Keratinocyte (primary cell): ENCODE measurements at regions not wholly inside any gene's neighbourhood (a gene's known extent, or its start where the extent isn't known, plus 50 kb on each side); places are given as distances from the start of the nearest gene placed in this dataset.

Experiments
- EZH2 ChIP-seq: IDR thresholded peaks from one replicate; pipeline ENCODE4 v1.6.1; 2012; ENCODE audit warnings: inconsistent platforms, mild to moderate bottlenecking, low read length, moderate library complexity
- TF ChIP-seq, protein P1 (sequence below), 3 experiments: IDR thresholded peaks in 1 of 3; conservative IDR thresholded peaks in 1 of 3; optimal IDR thresholded peaks in 1 of 3; 2 replicates in 2 of 3; 3 replicates in 1 of 3; pipeline versions ENCODE3 to v1.5.1; 2011; ENCODE audit warnings: low read length in 3 of 3, mild to moderate bottlenecking in 3 of 3, moderate library complexity in 2 of 3, control low read depth in 1 of 3, inconsistent platforms in 1 of 3; ENCODE audit not compliant: insufficient read depth in 2 of 3; ENCODE audit errors: extremely low read depth in 1 of 3

GRCh38 chr3:4140921-4141320, 162.2 kb upstream of the SETMAR start:
- TF ChIP-seq, protein P1, sequence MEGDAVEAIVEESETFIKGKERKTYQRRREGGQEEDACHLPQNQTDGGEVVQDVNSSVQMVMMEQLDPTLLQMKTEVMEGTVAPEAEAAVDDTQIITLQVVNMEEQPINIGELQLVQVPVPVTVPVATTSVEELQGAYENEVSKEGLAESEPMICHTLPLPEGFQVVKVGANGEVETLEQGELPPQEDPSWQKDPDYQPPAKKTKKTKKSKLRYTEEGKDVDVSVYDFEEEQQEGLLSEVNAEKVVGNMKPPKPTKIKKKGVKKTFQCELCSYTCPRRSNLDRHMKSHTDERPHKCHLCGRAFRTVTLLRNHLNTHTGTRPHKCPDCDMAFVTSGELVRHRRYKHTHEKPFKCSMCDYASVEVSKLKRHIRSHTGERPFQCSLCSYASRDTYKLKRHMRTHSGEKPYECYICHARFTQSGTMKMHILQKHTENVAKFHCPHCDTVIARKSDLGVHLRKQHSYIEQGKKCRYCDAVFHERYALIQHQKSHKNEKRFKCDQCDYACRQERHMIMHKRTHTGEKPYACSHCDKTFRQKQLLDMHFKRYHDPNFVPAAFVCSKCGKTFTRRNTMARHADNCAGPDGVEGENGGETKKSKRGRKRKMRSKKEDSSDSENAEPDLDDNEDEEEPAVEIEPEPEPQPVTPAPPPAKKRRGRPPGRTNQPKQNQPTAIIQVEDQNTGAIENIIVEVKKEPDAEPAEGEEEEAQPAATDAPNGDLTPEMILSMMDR (optimal IDR thresholded peaks at IDR 0.05 in 1 of 3, IDR thresholded peaks at IDR 0.05 in 1 of 3, conservative IDR thresholded peaks at IDR 0.05 in 1 of 3; ENCODE audit: extremely low read depth in 1 of 3, insufficient read depth in 2 of 3, low read length in 3 of 3) = no peak
- TF ChIP-seq EZH2 = no peak
